Embryonic facial prominence (tissue), 1 donor: ENCODE measurements at regions not wholly inside any gene's neighbourhood (a gene's known extent, or its start where the extent isn't known, plus 50 kb on each side); places are given as distances from the start of the nearest gene placed in this dataset.
"Not testable (repeated sequence)": the region's sequence is repeated elsewhere in the genome, so short reads cannot be mapped to it uniquely, and the experiment has no call there.

Experiments used
- DNase-seq: peaks from one replicate; pipeline ENCODE4 v3.0.0-alpha.2; 2016; ENCODE audit errors: extremely low spot score

DNA sequence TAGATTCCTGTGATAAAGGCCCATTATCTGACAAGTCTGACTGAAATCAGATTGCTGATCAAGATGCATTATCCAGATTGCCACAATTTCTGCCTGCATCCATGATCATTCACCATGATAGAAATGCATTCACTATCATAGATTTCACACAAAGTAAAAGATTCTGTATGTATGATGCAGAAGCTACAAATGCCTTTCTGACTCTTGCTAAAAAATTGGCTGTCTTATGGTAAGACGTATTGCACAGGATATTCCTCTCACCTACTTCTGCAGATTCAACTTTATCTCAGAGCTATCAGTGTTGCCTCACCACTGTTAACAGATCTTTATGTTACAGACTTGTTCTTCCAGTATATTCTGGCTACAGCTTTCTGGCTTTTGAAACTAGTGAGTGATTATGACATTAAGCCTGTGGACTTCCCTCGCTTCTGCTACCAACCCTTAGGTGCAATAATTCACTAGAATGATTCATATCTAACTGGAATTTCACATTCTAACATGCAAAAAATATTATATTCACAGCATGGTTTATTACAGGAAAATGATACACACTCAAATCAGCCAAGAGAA lies 955.3 kb downstream of the EPHA3 start:
- DNase-seq, result no peak

DNA sequence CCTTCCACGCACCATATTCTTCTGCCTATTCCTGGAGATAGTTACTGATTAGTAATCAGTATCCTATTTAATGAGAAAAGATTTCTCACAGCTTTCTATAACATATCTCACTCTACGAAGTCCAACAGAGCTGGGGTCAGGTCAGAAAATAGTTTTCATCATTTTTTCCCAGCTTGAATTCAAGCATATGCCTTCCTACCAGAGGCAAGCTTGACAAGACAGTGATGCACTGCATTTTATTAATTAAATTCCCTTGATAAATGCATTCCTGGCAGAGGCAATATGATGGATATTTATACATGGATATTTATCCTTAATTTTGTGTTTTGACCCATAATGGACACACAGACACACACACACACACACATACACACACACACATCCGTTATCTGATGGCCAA lies 961.4 kb downstream of the EPHA3 start:
- DNase-seq, result no peak

DNA sequence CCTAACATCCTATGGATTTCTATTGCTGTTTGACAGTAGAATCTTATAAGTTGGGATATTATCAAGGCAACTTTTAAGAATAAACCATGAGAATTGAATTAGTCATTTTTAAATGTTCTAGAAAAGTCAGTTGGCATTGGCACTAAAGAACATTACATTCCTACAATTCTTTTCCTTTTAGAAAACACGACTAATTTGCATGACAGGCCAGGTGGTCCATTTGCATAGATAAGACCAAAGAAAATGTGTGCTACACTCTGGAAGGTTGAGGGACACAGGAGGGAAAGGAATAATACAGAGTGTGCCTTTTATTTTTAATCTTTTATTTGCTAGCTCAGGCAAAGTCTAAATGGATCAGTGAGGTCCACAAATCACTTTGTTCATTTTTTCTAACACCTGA lies 962.3 kb downstream of the EPHA3 start:
- DNase-seq, result no peak

DNA sequence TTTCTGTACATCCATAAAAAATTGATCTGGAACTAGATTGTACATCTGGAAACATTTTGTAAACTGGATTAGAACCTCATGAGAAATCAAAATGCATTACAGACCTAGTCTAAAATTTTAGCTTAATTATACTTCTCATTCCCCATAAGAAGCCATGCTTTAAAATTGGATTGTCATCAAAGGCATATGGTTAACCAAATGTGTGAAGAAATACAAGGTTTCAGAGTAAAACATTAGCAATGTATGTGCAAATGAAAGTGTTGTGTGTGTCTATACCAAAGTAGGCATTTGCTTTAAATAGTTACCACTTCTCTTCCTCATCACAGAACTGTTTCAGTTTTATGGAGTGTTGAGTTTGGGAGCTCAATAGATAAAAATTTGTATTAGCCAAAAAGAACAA lies 968.7 kb downstream of the EPHA3 start:
- no peak for DNase-seq

DNA sequence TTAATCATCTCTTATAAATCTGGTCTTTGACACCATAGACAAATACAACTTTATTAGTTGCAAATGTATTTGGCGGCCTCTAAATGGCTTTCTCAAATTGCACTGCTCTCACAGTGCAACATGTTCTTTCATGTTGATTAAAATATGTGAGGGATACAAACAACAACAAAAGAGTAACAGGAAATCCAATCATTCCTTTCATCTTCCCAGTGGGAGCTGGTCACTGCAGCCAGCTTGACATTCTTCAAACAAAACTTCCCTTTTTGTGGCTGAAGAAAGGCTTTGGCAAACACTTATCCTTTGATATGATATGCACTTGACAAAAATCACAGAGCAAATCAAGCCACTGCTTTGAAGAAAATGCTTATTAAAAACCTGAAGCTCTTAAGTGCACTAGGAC lies 973.6 kb downstream of the EPHA3 start:
- DNase-seq, result no peak

DNA sequence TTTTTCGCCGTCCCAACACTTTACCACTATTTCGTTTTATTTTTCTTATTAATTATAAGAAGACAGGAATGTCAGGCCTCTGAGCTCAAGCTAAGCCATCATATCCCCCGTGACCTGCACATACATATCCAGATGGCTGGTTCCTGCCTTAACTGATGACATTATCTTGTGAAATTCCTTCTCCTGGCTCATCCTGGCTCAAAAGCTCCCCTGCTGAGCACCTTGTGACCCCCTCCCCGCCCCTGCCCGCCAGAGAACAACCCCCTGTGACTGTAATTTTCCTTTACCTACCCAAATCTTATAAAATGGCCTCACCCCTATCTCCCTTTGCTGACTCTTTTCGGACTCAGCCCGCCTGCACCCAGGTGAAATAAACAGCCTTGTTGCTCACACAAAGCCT lies 978.9 kb downstream of the EPHA3 start:
- DNase-seq, result not testable (repeated sequence)

DNA sequence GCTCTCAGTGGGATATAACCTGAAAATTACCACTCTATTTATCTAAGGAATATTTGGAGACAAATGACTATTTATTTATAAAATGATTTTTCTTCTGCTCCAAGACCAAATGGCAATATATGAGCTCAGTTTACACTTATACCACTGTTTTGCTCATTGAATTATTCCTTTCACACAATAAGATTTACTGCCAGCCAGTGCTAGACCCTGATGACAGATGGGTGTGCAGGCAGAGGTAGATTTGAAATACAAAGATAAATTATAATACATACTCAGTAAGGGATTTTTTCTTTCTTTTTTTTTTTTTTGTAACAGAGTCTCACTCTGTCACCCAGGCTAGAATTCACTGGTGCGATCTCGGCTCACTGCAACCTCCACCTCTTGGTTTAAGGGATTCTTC lies 980.3 kb downstream of the EPHA3 start:
- no peak for DNase-seq

DNA sequence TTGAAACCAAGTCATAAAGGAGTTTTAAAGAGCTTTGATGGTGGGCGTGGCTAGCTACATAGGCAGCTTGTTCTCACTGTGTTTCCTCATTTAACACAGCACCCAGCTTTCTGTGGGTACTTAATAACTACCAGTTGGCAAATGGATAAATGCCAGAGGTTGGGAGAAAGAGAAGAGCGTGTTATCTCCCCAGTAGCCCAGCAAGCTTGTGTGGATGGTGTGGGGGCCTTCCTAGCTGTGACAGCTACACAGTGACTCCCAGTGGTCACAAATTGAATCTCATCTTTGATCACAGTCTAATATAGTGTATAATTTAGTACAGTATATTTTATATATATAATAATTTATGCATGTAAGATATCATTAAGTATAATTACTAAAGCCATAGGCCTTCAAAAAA lies 984.1 kb downstream of the EPHA3 start:
- DNase-seq, result peak; percentile 39

DNA sequence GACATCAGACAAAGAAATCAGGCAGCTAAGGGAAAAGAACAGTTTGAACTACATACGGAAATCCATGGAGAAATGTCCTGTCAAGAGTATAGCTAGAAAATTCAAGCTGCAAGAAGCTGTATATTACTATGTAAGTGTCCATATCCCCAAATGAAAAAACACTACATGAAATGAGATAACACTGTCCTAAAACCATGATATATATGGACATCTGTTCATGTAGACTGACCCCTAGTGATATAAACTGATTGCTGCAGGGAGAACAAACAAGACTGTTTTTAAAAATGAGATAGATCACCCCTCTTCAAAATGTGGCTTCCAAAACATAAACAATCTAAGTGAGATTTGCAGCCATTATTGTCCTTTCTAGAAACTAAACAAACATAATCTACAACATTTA lies 985.6 kb downstream of the EPHA3 start:
- no peak for DNase-seq

DNA sequence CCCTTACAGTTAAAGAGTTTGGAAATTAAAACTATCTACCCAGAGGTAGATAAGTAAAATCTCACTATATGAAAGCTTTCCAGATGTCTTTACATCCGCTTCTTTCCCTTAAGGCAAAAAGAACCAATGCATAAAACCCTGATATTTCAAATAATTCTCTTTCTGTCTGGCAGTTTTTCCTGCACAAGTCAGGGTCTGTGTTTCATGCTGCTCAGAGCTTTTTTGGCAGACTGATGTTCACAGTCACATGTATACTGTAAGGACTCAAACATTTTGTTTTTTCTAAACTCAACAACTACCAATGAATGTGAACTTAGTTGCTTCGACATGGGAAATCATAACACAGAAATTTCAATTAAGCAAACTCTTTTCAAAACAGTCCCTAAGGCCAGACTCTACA lies 988.4 kb downstream of the EPHA3 start:
- DNase-seq, result no peak

DNA sequence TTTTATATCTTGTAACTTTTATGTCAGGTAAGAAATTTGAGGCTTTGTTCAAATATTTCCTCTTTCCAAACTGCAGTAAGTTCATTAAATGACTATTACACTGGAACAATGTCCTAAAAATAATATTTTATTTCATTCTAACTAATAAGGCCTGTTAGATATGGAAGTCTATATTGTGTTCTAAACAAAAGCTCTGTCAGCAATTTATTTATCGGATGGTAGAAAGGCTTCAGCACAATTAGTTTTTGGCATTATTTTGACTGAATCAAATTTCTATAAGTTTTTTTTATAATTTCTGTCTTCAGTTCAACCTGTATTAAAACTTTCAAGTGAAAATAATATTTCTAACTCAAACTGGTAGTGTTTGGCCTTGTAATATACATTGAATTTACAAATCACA lies 992.1 kb downstream of the EPHA3 start:
- DNase-seq, result no peak

DNA sequence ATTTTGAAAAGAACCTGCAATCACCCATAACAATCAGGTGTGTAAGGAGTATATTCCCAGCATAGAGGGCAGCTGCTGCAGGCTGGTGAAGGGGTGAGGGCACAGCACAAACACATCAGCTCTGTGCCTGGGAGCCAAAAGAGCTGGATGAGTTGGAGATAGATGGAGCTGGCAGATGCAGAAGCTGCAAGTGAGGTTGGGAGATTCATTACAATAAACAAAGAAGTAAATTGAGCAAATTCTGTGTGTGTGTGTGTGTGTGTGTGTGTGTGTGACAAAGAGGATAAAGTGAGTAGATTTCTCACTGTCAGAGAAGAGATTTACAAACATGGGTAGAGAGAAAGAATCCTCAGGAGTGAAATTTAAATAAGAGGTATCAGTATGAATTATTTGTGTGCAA lies 994.7 kb downstream of the EPHA3 start:
- DNase-seq, result no peak

DNA sequence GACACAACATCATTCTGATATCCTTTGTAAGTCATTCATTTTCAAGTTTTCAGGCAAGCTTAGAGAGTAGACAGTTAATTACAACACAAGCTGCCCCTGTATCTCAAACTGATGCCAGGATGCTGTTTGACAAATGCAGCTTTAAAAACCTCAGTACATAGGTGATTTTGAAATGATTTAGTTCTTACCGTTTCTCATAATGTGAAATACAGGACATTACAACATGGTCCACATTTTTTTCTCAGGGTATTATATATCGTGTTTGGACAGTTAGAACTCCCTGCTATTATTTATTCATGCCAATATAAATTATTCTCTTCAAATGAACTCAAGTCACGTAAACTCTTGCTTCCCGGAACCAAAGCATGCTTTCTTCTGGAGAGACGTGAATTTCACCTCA lies 1013.9 kb downstream of the EPHA3 start:
- DNase-seq, result no peak

DNA sequence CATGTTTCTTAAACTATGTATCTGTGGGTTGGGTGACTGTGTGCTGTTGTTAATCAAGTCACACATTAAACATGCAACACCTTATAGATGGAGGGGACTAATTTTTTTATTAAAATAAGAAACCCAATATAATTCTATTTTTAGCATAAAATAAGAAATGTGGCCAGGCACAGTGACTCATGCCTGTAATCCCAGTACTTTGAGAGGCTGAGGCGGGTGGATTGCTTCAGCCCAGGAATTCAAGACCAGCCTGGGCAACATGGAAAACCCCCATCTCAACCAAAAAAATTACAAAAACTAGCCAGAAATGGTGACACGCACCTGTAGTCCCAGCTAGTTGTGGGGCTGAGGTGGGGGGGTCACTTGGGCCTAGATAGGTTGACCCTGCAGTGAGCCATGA lies 1021.0 kb downstream of the EPHA3 start:
- DNase-seq, result no peak

DNA sequence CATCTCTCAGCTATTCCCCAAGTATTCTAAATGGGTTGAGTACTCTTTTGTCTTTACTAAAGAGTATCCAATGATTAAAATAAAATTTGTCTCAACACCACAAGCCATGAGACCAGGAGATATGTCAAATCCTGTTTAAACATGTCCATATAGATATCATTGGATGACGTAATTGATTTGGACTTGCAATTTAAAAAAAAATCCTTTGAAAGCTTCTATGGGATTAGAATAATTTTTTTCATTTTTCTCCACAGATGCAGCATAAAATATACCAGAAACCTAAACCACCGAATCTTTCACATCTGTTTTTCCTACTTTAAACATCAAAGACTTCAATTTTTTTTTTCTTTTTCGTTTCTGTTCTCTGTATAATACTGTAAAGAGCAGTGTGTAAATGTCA lies 1022.3 kb downstream of the EPHA3 start:
- no peak for DNase-seq

DNA sequence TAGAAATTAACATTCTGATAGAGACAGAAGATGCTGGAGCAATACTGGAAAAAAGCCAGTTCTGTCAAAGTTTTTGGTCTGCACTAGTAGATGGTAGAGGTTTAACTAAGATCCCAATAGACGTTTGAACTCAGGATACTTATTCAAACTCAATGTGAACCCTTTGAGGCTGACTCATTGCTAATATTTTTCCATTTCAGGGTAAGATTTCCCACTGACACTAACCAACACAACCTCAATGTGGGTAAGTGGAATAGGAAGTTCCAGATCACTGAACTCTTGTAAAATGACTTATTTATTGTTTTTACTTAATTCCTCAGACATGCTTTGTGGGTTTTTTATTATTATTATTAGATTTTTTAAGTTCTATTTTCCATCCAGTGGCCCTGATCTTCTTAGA lies 1024.8 kb downstream of the EPHA3 start:
- no peak for DNase-seq

DNA sequence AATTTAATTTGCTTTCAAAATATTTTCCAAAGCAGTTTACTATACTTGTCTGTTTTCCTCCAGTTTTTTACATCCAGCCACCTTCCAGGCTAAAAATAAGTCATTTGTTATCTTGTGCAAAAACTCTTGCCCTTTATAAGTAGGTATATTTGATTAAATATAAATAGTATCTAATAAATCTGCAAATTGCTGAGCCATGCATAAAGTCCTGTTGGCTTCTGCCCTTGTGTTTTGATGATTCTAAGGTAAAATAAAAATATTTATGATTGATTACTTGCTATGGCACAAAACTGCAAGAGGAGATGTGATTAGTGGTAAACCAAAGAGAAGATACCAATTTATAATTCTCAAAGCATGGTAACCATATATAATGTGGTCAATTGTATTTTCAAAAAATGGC lies 1026.7 kb downstream of the EPHA3 start:
- no peak for DNase-seq

DNA sequence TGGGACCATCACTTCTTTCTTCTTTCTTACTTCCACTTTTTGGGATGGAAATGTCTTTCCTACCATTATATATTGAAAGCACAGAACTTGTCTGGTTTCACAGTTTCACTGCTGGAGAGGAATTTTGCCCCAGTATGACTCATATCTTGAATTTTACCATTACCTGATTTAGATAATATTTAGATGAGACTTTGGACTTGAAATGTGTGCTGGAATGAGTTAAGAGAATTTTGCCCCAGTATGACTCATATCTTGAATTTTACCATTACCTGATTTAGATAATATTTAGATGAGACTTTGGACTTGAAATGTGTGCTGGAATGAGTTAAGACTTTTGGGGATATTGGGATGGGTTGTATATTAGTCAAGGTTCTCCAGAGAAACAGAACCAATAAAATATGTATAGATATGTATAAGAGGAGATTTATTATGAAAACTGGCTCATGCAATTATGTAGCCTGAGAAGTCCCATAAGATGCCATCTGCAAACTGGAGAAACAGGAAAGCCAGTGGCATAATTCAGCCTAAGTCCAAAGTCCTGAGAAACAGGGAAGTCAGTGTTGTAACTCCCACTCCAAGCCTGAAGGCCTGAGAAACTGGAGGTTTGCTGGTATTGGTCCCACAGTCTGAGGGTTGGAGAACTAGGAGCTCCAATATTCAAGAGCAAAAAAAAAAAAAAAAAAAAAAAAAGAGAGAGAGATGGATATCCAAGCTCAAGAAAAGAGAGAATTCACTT lies 1029.2 kb downstream of the EPHA3 start:
- DNase-seq, result no peak

DNA sequence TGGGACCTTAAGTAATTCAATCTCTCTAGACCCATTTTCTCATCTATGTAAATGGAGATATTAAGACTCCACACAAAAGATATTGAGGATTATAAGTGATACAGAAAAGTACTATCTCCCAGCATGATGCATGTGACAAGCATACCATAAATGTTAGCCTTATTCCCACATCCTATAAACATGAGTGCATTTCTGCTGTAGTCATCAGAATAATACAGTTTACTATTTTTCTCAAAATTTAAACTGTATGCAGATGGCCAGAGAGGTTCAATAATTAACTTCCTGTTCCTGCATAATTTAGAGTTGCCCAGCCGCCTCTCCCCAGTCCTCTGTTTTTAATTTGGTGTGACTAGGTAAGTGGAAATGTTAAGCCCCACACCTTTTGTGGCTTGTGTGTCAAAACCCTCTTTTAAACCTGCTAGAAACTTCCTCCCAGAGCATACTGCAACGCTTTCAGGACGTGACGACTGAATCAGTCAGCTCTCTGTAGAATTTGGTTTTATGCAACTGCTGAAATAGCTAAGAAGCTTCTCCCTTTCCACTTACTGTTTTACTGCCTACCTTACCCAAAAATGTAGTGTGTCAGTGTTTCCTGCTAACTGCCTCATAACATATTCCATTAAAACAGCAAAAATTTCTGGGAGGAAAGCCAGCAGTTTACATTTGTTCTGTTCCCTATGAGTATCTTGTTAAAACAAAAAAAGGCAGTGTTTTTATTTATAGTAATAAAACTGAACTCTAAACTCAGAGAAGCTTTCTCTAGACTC lies 1037.9 kb downstream of the EPHA3 start:
- no peak for DNase-seq

DNA sequence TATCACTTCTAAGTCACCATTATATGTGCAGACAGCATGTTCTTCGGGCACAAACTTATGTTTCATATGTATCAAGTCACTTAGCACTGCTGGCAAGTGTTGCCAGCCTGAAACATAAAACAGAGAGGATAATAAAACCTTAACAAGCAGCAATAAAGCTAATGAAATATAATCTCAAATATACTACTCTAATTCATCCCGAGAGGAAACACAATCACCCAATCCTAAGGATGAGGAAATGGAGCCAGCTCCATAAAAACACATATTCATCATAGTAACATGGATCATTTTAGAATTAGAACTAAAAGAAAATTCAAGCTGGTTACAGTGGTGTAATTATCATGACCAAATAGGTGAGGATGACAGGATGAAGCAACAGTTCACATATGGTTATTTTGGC lies 1072.7 kb downstream of the EPHA3 start:
- no peak for DNase-seq

DNA sequence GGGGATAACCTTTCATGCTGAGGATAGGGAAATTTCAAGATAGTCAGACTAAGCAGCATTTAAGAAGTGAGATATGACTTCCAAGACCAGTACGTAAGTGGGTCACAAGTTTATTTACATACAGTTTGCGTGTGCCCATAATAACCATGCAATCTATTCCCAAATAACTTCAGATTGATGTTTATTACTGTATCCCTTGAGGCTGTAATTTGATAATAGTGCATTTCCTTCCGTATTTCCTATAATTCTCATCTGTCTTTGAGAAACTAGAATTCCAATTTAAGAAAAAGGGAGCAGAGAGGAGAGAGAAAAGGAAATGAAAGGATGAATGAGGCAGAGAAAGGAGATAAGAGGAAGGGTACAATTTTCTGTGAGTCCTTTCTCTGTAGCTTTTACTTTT lies 1073.1 kb downstream of the EPHA3 start:
- no peak for DNase-seq

DNA sequence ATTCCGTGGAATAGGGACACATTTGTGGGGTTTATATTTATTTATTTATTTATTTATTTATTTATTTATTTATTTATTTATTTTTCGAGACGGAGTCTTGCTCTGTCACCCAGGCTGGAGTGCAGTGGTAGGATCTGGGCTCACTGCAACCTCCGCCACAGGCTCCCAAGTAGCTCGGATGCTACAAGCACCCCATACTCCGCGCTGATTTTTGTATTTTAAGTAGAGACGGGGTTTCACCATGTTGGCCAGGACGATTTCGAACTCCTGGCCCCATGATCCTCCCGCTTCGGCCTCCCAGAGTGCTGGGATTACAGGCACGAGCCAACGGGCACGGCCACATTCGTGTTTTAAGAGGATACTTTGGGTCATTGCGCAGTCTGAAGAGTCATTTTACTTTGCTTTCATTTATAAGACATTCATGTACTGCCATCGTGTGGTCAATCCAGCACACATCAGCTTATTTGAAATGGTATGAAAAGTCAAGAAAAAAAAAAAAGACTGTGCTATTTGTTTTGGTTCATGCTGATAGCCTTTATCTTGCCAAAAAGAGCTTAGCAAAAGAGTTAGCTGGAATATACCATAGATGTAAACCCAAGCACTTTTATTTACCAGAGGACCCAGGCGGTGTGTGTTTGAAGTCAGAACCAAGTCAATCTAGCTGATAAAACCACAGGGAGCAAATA lies 1075.0 kb downstream of the EPHA3 start:
- not testable (repeated sequence) for DNase-seq

DNA sequence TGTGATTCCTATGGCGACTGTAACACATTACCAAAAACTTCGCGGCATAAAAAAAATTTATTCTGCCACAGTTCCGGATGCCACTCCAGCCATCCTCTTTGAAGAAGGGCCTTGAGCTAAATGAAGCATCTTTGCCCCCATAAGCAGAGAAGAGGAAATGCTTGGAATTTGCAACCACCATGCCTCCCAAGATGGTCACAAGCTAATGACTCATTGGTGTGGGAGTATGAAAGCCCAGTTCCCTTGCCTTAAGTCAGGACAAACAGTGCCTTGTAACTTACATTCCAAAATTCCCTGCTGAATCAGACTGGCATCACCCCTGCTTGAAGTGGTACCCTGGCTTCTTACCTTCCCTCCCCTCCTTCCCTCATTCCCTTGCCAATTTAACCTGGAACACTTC lies 1077.4 kb downstream of the EPHA3 start:
- DNase-seq, result no peak
